GM13976 (cell line): ENCODE measurements at regions not wholly inside any gene's neighbourhood (a gene's known extent, or its start where the extent isn't known, plus 50 kb on each side); places are given as distances from the start of the nearest gene placed in this dataset.
"Not testable (repeated sequence)": the region's sequence is repeated elsewhere in the genome, so short reads cannot be mapped to it uniquely, and the experiment has no call there.

Experiments
- DNase-seq: peaks from one replicate; pipeline ENCODE4 v3.0.0; 2012; ENCODE audit warnings: low spot score
- in situ Hi-C: fragments of 300-500 bp; cut with MboI; formaldehyde crosslinking; loops from one replicate; pipeline ENCODE4 v1.12.0; 2022; ENCODE audit warnings: low sequenced_read_pairs, mixed read lengths, inconsistent platforms; ENCODE audit not compliant: unreplicated experiment
- TF ChIP-seq, protein P1 (sequence below): IDR thresholded peaks from 2 replicates; pipeline ENCODE4 v1.5.1; 2012; ENCODE audit warnings: borderline replicate concordance, mild to moderate bottlenecking; ENCODE audit not compliant: insufficient read depth; ENCODE audit errors: extremely low read depth, missing control alignments, control extremely low read depth

DNA sequence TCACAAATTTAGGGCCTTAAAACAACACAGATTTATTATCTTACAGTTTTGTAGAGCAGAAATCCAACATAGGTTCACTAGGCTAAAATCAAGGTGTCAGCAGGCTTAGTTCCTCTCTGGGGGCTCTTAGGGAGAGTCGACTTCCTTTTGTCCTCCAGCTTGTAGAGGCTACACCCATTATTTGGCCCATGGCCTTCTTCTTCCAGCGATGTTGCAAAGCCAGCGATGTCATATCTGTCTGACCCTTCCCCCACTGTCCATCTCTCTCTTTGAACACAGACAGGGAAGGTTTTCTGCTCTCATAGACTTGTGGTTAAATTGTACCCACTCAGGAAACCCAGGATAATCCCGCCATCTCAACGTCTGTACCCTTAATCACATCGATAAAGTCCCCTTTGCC, 60.3 kb upstream of the SHB start:
- no peak for DNase-seq
- TF ChIP-seq, protein P1, sequence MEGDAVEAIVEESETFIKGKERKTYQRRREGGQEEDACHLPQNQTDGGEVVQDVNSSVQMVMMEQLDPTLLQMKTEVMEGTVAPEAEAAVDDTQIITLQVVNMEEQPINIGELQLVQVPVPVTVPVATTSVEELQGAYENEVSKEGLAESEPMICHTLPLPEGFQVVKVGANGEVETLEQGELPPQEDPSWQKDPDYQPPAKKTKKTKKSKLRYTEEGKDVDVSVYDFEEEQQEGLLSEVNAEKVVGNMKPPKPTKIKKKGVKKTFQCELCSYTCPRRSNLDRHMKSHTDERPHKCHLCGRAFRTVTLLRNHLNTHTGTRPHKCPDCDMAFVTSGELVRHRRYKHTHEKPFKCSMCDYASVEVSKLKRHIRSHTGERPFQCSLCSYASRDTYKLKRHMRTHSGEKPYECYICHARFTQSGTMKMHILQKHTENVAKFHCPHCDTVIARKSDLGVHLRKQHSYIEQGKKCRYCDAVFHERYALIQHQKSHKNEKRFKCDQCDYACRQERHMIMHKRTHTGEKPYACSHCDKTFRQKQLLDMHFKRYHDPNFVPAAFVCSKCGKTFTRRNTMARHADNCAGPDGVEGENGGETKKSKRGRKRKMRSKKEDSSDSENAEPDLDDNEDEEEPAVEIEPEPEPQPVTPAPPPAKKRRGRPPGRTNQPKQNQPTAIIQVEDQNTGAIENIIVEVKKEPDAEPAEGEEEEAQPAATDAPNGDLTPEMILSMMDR: no peak
- in situ Hi-C loops: no loop called here

- in situ Hi-C loops: no loop called here
- no peak for DNase-seq
- TF ChIP-seq, protein P1: no peak
These were observed 59.8 kb upstream of the SHB start for GRCh38 chr9:38128752-38129270.

DNA sequence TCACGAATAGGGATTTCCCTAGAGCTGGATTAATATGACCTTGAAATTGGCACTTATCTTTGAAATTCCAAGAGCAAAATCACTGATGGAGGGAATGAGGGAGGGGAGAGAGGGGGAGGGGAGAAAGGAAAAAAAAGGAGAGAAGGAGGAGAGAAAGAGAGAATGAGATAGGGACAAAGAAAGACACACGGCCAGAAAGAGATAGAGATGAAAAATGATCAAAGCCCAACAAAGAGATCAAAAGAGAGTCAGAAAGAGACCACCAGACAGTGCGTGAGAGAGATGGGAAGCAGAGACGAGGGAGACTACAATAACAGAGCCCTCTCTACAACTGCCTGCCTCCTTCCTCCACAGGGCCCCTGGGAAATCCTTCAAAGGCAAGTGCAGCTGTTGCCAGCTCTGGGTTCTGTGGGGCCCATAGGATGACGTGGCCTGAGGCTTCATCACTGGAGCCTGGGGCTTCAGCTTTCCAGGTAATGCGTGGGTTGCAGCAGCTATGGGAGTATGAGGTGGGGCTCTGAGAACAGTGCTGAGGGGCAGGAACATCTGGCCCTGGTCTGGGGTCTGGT, 58.3 kb upstream of the SHB start:
- no peak for DNase-seq
- in situ Hi-C loops: no loop called here
- TF ChIP-seq, protein P1: no peak

DNA sequence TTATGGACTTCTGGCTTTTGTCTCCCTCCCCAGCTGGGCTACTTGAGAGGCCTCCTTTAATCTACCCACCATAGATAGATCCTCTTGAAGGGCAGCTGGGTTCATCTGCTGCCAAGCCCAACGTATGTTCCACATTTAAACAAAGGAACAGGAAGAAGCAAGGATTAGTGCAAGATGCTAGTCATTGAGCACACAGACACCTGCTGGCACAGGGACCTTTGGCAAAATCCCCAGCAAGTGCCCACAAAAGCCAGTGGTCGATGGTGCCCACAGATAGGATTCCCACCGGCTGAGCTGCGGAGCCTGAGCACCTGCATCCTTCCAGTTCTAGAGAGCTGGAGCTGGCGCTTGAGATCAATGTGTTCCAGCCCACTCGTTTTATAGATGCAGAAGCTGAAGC, 57.7 kb upstream of the SHB start:
- TF ChIP-seq, protein P1: no peak

DNA sequence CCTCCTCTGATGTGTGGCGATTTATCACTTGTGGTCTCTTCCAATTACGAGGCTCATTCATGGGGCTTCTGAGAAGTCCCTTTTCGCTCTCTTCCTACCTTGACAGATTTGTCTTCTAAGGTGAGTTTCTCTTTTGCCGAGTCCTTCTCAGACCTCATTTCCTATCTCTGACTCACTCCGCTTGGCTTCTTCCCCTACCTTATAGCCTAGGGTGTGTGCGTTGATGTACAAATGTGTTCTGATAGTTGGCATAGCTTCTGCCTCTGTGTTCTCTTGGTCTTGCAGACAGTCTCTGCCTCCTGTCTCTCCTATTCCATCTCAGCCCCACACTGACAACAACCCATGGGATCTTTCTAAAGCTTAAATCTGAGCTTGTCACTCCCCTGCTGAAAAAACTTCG, 56.9 kb upstream of the SHB start:
- TF ChIP-seq, protein P1: no peak
- no peak for DNase-seq
- in situ Hi-C loops: no loop called here

More for the DNA sequence above, 57.7 kb upstream of the SHB start:
- DNase-seq: no peak
- in situ Hi-C loops: no loop called here

GRCh38 chr9:38123359-38123758, 54.3 kb upstream of the SHB start:
- in situ Hi-C loops, DNase-seq: not testable (repeated sequence)

DNA sequence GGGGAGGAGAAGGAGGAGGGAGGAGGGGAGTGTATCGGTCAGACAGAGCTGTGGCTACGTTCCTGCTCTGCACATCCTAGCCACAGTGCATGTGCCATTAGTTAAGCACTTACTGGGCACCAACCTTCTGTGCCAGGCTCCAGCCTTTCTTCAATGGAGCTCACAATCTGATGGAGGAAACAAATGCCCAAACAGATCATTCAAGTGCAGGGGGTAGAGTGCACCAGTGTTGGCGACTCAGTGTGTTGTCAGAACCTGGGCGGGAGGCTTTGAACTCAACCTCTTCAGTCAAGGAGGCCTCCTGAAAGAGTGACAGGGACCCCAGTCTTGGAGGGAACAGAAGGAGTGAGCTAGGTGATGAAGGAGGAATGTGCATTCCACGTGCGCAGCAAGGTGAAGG, 51.9 kb upstream of the SHB start:
- no peak for DNase-seq
- TF ChIP-seq, protein P1: no peak
- in situ Hi-C loops: no loop called here
